Hepatocyte (in vitro differentiated cells): ENCODE measurements at regions not wholly inside any gene's neighbourhood (a gene's known extent, or its start where the extent isn't known, plus 50 kb on each side); places are given as distances from the start of the nearest gene placed in this dataset.
A peak's percentile ranks its signal among the peaks of the same experiment; 100 is the strongest.

Experiments used
- DNase-seq: peaks from one replicate; pipeline ENCODE4 v3.0.0-alpha.2; 2016; ENCODE audit warnings: low spot score
- H2AFZ ChIP-seq: fragments of 200-600 bp; sonication (generic); 2 replicates; pipeline ENCODE4 v1.6.0; 2016; ENCODE audit warnings: antibody characterized with exemption, mild to moderate bottlenecking
- H3K27ac ChIP-seq: fragments of 200-600 bp; sonication (generic); 2 replicates; pipeline ENCODE4 v1.5.1; 2016; ENCODE audit warnings: mild to moderate bottlenecking
- H3K27me3 ChIP-seq: fragments of 200-600 bp; sonication (generic); 2 replicates; pipeline ENCODE4 v1.6.1; 2016
- H3K36me3 ChIP-seq: fragments of 200-600 bp; sonication (generic); replicated peaks from 2 replicates; pipeline ENCODE4 v1.5.1; 2016; ENCODE audit warnings: low read depth; ENCODE audit not compliant: insufficient read depth
- H3K4me1 ChIP-seq: fragments of 200-600 bp; sonication (generic); 2 replicates; pipeline ENCODE4 v1.5.1; 2016; ENCODE audit warnings: mild to moderate bottlenecking, moderate library complexity; ENCODE audit not compliant: insufficient read depth
- H3K4me2 ChIP-seq: fragments of 200-600 bp; sonication (generic); 2 replicates; pipeline ENCODE4 v1.6.0; 2016
- H3K4me3 ChIP-seq: fragments of 200-600 bp; sonication (generic); 2 replicates; pipeline ENCODE4 v1.5.1; 2016; ENCODE audit warnings: mild to moderate bottlenecking
- H3K79me2 ChIP-seq: fragments of 200-600 bp; sonication (generic); 2 replicates; pipeline ENCODE4 v1.6.0; 2017; ENCODE audit warnings: mild to moderate bottlenecking
- H3K9me2 ChIP-seq: fragments of 200-600 bp; sonication (generic); replicated peaks from 2 replicates; pipeline ENCODE4 v1.6.0; 2017; ENCODE audit warnings: mild to moderate bottlenecking; ENCODE audit not compliant: insufficient read depth
- H3K9me3 ChIP-seq: fragments of 200-600 bp; sonication (generic); 2 replicates; pipeline ENCODE4 v1.5.1; 2016; ENCODE audit warnings: low read depth, mild to moderate bottlenecking
- H4K20me1 ChIP-seq: fragments of 200-600 bp; sonication (generic); 2 replicates; pipeline ENCODE4 v1.6.0; 2016; ENCODE audit warnings: mild to moderate bottlenecking; ENCODE audit not compliant: insufficient read depth, poor library complexity, severe bottlenecking
- CTCF ChIP-seq: fragments of 200-600 bp; sonication (generic); IDR thresholded peaks from 2 replicates; pipeline ENCODE4 v1.5.1; 2016; ENCODE audit warnings: antibody characterized with exemption, mild to moderate bottlenecking; ENCODE audit not compliant: poor library complexity
- EZH2 ChIP-seq: fragments of 200-600 bp; sonication (generic); IDR thresholded peaks from 2 replicates; pipeline ENCODE4 v1.6.1; 2016; ENCODE audit warnings: antibody characterized with exemption, mild to moderate bottlenecking, borderline replicate concordance
- EZH2phosphoT487 ChIP-seq: fragments of 200-600 bp; sonication (generic); IDR thresholded peaks from one replicate; pipeline ENCODE4 v1.6.1; 2018; ENCODE audit warnings: antibody characterized with exemption, mild to moderate bottlenecking, low read depth, moderate library complexity; ENCODE audit not compliant: unreplicated experiment, severe bottlenecking
- WGBS: methylation state at CpG from one replicate; pipeline ENCODE4 v1.1.6; 2016; ENCODE audit warnings: low lambda C conversion rate; ENCODE audit errors: missing lambda C conversion rate; 5-methylcytosine and 5-hydroxymethylcytosine counted together

- Histone ChIP-seq H3K4me1 (no peaks in the 10 kb centered on the region), H3K79me2 (no peaks in the 10 kb centered on the region), H4K20me1 (no peaks in the 10 kb centered on the region), H2AFZ (no peak overlapping the region), H3K4me2 (no peak overlapping the region), H3K36me3 (no peaks in the 10 kb centered on the region), H3K9me2 (no peaks in the 10 kb centered on the region), H3K27ac (no peak overlapping the region), H3K4me3 (no peak overlapping the region), H3K9me3 (no peaks in the 10 kb centered on the region), H3K27me3 (no peaks in the 10 kb centered on the region)
- TF ChIP-seq EZH2 (no peak), CTCF (no peak), EZH2phosphoT487 (no peak)
- DNase-seq = no peak
- WGBS = 84% methylated on average over 3 of the region's 3 CpGs
Measured at GRCh38 chr7:119929891-119930290, 343.1 kb upstream of the KCND2 start.

- no peak for DNase-seq
- no peaks in the 10 kb centered on the region for H3K4me1 ChIP-seq
- no peaks in the 10 kb centered on the region for H3K9me2 ChIP-seq
- TF ChIP-seq EZH2 (no peak), EZH2phosphoT487 (no peak), CTCF (no peak)
- H3K36me3 ChIP-seq = no peaks in the 10 kb centered on the region
- no peaks in the 10 kb centered on the region for H3K27me3 ChIP-seq
- no peaks in the 10 kb centered on the region for H4K20me1 ChIP-seq
- no peak overlapping the region for H2AFZ ChIP-seq
- H3K79me2 ChIP-seq = no peaks in the 10 kb centered on the region
- H3K4me3 ChIP-seq = no peak overlapping the region
- H3K9me3 ChIP-seq = no peaks in the 10 kb centered on the region
- H3K27ac ChIP-seq = no peak overlapping the region
- 95% methylated on average over 1 of the region's 1 CpG for WGBS
- no peak overlapping the region for H3K4me2 ChIP-seq
Measured at GRCh38 chr7:119931230-119931824, 341.6 kb upstream of the KCND2 start.

GRCh38 chr7:119935418-119936025 is 337.5 kb upstream of the KCND2 start:
- no peaks in the 10 kb centered on the region for H3K79me2 ChIP-seq
- H3K4me1 ChIP-seq = no peaks in the 10 kb centered on the region
- no peak overlapping the region for H3K27ac ChIP-seq
- no peak overlapping the region for H2AFZ ChIP-seq
- TF ChIP-seq CTCF = peak; percentile 68
- TF ChIP-seq EZH2phosphoT487 = no peak
- H3K4me2 ChIP-seq = no peak overlapping the region
- no peaks in the 10 kb centered on the region for H3K9me2 ChIP-seq
- no peak overlapping the region for H3K4me3 ChIP-seq
- peak; percentile 65 for DNase-seq
- no peaks in the 10 kb centered on the region for H3K9me3 ChIP-seq
- 34% methylated on average over 4 of the region's 4 CpGs for WGBS
- H4K20me1 ChIP-seq = no peaks in the 10 kb centered on the region
- no peaks in the 10 kb centered on the region for H3K27me3 ChIP-seq
- H3K36me3 ChIP-seq = no peaks in the 10 kb centered on the region
